Lung microvascular endothelial cell (primary cell): ENCODE measurements at regions not wholly inside any gene's neighbourhood (a gene's known extent, or its start where the extent isn't known, plus 50 kb on each side); places are given as distances from the start of the nearest gene placed in this dataset.
"Not testable (repeated sequence)": the region's sequence is repeated elsewhere in the genome, so short reads cannot be mapped to it uniquely, and the experiment has no call there.

Experiments used
- DNase-seq, 2 donors: peaks; one replicate each; pipeline versions ENCODE4 v3.0.0 to v3.0.0-alpha.2; 2010; ENCODE audit warnings: low read depth in 2 of 2

GRCh38 chr12:111249018-111249370 is 119.9 kb downstream of the PHETA1 start:
- DNase-seq: no peak

GRCh38 chr12:111248236-111249017 is 120.5 kb downstream of the PHETA1 start:
- DNase-seq: no peak

GRCh38 chr12:111247083-111247783 is 121.7 kb downstream of the PHETA1 start:
- no peak for DNase-seq

- DNase-seq: no peak
These were observed 122.4 kb downstream of the PHETA1 start for GRCh38 chr12:111246477-111247011.

- DNase-seq: no peak
These were observed 123.0 kb downstream of the PHETA1 start for GRCh38 chr12:111245701-111246476.

GRCh38 chr12:111244673-111245072 is 124.2 kb downstream of the PHETA1 start:
- DNase-seq: no peak

GRCh38 chr12:111242817-111243216 is 126.1 kb downstream of the PHETA1 start:
- DNase-seq: not testable (repeated sequence)

- DNase-seq: no peak
These were observed 126.7 kb downstream of the PHETA1 start for GRCh38 chr12:111242184-111242583.

- no peak for DNase-seq
These were observed 128.5 kb downstream of the PHETA1 start for GRCh38 chr12:111240374-111240773.

- DNase-seq: no peak
These were observed 129.7 kb downstream of the PHETA1 start for GRCh38 chr12:111239235-111239634.

GRCh38 chr12:111238075-111238734 is 130.7 kb downstream of the PHETA1 start:
- no peak for DNase-seq

- DNase-seq: not testable (repeated sequence)
These were observed 134.4 kb downstream of the PHETA1 start for GRCh38 chr12:111234491-111234890.

GRCh38 chr12:111233786-111234185 is 135.1 kb downstream of the PHETA1 start:
- DNase-seq: no peak

- DNase-seq: no peak
These were observed 138.2 kb downstream of the PHETA1 start for GRCh38 chr12:111230649-111231048.

- DNase-seq: no peak
These were observed 139.8 kb downstream of the PHETA1 start for GRCh38 chr12:111228916-111229666.

GRCh38 chr12:111227476-111228420 is 141.1 kb downstream of the PHETA1 start:
- DNase-seq: no peak

- no peak for DNase-seq
These were observed 142.2 kb downstream of the PHETA1 start for GRCh38 chr12:111226680-111227079.

- DNase-seq: no peak
These were observed 143.6 kb downstream of the PHETA1 start for GRCh38 chr12:111225307-111225706.
